SJSA1 (cell line): ENCODE measurements at regions not wholly inside any gene's neighbourhood (a gene's known extent, or its start where the extent isn't known, plus 50 kb on each side); places are given as distances from the start of the nearest gene placed in this dataset.
"Not testable (repeated sequence)": the region's sequence is repeated elsewhere in the genome, so short reads cannot be mapped to it uniquely, and the experiment has no call there.

Experiments
- DNase-seq, 2 experiments: peaks; one replicate each; pipeline ENCODE4 v3.0.0-alpha.2; 2015 to 2020; ENCODE audit warnings: low spot score in 2 of 2, low read depth in 1 of 2
- H3K27ac ChIP-seq: fragments of 250-450 bp; sonication (Bioruptor Pico); 2 replicates; pipeline ENCODE4 v1.5.1; 2020; ENCODE audit warnings: mild to moderate bottlenecking, moderate library complexity
- H3K27me3 ChIP-seq: fragments of 250-450 bp; sonication (Bioruptor Pico); replicated peaks from 2 replicates; pipeline ENCODE4 v1.5.1; 2020; ENCODE audit warnings: mild to moderate bottlenecking, moderate library complexity
- H3K36me3 ChIP-seq: fragments of 250-450 bp; sonication (Bioruptor Pico); 2 replicates; pipeline ENCODE4 v1.5.1; 2020; ENCODE audit warnings: mild to moderate bottlenecking
- H3K4me1 ChIP-seq: fragments of 250-450 bp; sonication (Bioruptor Pico); replicated peaks from 2 replicates; pipeline ENCODE4 v1.6.1; 2021; ENCODE audit warnings: mild to moderate bottlenecking
- H3K4me3 ChIP-seq: fragments of 250-450 bp; sonication (Bioruptor Pico); 2 replicates; pipeline ENCODE4 v1.5.1; 2020; ENCODE audit warnings: mild to moderate bottlenecking
- H3K9me3 ChIP-seq: fragments of 250-450 bp; sonication (Bioruptor Pico); replicated peaks from 2 replicates; pipeline ENCODE4 v1.5.1; 2020; ENCODE audit warnings: mild to moderate bottlenecking

DNA sequence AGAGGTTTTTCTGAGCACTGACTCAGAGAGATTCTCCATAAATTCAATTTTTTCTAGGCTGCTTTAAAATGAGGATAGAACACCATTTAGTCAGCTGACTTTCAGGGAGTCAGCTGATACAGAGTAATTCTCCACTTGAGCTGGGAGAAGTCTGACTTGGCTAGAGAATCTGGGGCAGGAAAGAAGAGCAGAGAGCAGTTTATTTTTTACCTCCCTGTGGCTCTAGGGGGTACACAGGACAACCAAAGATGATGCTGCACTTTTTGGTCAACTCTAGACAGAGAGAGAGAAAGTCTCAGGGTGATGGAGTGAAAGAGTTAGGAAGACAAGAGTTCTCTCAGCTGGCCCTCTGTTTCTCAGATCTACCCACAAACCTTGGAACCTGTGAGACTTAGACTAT is 67.3 kb upstream of the EED start:
- no peak for DNase-seq
- H3K4me1 ChIP-seq, result peaks cover 29% of the 10 kb centered on the region
- H3K27me3 ChIP-seq, result no peaks in the 10 kb centered on the region
- no peaks in the 10 kb centered on the region for H3K36me3 ChIP-seq
- H3K9me3 ChIP-seq, result no peaks in the 10 kb centered on the region
- H3K27ac ChIP-seq, result no peak overlapping the region
- H3K4me3 ChIP-seq, result no peak overlapping the region

DNA sequence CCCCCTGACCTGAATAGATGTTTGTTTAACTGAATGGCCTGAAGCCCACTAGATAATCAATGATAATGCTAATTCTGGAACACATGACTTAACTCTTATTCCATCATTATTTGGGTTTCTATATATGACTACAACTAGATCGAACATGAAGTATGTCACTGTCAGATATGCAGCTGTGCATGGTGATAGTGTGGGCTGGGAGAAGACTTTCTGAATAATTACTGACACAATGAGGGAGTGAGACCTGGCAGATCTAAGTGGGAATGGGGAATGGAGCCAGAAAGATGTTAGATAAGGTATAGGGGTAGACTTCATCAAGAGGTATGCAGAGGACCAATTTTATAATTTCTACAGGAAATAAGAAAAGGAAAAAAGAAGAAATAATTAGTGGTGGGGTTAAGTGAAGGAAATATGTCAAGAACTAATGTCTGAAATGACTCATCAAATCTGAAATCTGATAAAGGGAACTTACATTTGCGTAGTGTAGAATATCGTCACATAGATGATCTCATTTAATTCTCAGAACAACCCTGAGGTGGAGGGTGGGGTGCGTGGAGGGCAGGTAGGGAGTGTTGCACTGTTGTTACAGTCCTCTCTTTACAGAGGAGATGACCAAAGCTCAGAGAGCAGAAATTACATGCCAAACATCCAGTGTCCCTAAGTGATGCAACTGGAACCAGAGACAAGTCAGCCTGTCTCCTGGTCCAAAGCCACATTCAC is 68.2 kb upstream of the EED start:
- Histone ChIP-seq H3K4me3 (no peak overlapping the region), H3K4me1 (peaks cover 29% of the 10 kb centered on the region), H3K27ac (0 out of 2 replicates have a peak overlapping the region, but pooled peaks have one; percentile 26), H3K27me3 (no peaks in the 10 kb centered on the region), H3K9me3 (no peaks in the 10 kb centered on the region), H3K36me3 (no peaks in the 10 kb centered on the region)
- no peak for DNase-seq

DNA sequence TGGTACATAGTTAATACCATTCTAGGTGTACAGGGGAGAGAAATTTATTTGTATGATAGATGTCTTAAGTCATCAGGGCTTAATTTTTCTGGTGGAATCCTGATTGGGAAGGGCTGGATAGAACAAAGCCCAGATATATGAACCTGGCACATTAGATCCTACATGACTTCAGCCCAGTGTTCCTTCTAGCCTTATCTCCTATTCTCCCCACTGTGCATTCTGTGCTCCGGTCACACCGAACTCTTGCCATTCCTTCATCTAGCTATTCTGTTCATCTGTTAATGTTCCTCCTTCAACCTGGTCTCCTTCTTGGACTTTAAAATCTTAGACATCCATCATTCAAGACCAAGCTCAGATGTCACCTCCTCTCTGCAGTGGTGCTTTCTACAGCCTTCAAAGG is 68.9 kb upstream of the EED start:
- Histone ChIP-seq H3K27me3 (no peaks in the 10 kb centered on the region), H3K4me3 (no peak overlapping the region), H3K4me1 (peaks cover 29% of the 10 kb centered on the region), H3K36me3 (no peaks in the 10 kb centered on the region), H3K27ac (no peak overlapping the region), H3K9me3 (no peaks in the 10 kb centered on the region)
- DNase-seq, result no peak

DNA sequence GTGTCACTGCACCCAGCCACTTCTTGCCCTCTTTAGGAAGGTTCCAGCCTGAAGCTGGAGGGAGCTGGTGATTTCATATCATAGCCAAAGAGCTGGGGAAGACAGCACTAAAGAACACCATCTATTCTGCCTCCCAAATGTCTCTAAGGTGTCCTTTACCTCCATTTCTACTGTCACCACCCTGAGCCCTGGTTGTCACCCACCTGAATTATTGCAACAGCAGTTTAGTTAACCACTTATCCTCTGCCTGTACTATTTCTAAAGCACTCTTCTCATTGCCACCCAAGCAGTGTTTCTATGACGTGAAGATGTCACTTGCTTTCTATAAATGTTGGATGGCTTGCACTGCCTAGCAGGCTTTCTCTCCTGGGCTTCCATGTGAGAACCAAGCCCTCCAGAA is 69.4 kb upstream of the EED start:
- H3K4me3 ChIP-seq, result no peak overlapping the region
- H3K9me3 ChIP-seq, result no peaks in the 10 kb centered on the region
- peaks cover 29% of the 10 kb centered on the region for H3K4me1 ChIP-seq
- H3K36me3 ChIP-seq, result no peaks in the 10 kb centered on the region
- DNase-seq, result no peak
- no peaks in the 10 kb centered on the region for H3K27me3 ChIP-seq
- peak overlapping the region; percentile 78 for H3K27ac ChIP-seq

DNA sequence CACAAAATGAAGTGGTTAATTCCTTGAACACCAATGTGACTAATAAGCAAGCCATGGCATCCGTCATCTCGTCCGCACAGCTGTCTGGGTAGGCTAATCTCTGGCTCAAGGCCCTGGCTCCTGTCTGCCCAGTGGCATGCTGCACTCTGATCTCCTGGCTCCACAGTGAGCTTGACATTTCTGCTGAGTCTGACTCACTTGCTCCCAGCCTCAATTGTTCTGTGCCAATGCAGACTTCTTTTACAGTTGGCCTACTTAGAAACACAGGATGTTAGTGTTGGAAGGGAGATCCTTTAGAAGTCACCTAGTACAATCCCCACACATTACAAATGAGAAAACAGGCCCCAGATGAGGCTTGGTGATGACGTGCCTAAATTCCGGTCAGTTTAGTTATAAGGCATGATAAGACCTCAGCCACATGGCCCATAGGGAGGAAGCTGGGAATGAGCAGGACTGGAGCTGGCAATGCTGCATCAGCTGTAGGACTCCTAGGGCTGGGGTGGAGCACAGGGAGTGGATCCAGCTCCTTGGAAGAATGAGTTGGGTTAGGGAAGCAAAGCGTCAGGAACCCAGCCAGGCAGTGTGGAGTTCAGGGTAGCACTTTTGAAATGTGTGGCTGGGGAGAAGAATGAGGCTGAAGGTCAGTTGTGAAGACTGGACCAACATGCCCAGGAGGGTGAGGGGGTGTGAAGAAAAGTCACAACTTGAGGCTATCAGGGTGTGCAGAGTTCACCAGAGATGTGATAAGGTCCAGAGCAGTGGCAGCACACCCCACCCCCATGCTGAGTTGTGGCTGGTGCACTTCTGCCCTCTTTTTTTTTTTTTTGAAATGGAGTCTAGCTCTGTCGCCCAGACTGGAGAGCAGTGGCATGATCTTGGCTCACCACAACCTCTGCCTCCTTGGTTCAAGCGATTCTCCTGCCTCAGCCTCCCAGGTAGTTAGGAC is 70.2 kb upstream of the EED start:
- peak; percentile 87 for DNase-seq
- Histone ChIP-seq H3K36me3 (no peaks in the 10 kb centered on the region), H3K27ac (peak overlapping the region; percentile 78), H3K9me3 (no peaks in the 10 kb centered on the region), H3K27me3 (no peaks in the 10 kb centered on the region), H3K4me3 (no peak overlapping the region), H3K4me1 (peaks cover 29% of the 10 kb centered on the region)

DNA sequence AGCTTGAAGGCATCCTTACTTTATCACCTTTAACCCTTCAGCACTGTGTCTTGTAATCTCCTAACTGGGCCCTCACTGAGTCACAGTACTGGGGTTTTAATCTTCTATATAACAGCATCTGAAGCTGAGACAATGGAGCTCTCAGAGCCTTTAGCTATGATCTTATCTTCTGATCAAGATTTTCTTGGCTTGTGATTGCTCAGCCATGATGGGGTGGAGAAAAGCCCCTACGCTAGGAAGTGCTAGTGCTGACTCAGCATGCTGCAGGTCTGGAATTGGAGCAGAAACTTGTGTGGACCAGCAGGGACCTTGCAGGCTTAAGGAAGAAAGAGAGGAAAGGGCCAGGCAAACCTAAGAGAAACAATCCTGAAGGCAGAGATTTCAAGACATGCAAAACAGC is 71.7 kb upstream of the EED start:
- no peaks in the 10 kb centered on the region for H3K9me3 ChIP-seq
- H3K4me1 ChIP-seq, result peaks cover 29% of the 10 kb centered on the region
- no peak for DNase-seq
- H3K27me3 ChIP-seq, result no peaks in the 10 kb centered on the region
- H3K4me3 ChIP-seq, result no peak overlapping the region
- H3K27ac ChIP-seq, result peak overlapping the region; percentile 78; the same call in 1 of the 2 replicates
- H3K36me3 ChIP-seq, result no peaks in the 10 kb centered on the region

DNA sequence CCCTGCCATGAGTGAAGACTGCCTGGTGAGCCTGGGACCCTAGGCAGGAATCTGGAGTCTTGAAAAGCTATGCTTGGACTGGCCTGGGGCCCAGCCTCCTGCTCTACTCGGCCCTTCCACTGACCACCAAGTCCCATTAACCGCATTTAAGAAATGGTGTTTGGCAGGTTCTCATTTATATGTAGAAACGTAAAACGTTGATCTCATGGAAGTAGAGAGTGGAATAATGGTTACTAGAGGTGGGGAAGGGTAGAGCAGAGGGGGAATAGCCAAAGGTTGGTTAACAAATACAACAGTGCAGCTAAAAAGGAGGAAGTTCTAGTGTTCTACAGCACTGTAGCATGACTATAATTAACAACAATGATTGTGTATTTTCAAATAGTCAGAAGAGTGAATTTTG is 72.9 kb upstream of the EED start:
- H3K36me3 ChIP-seq, result no peaks in the 10 kb centered on the region
- peaks cover 29% of the 10 kb centered on the region for H3K4me1 ChIP-seq
- no peak overlapping the region for H3K27ac ChIP-seq
- H3K4me3 ChIP-seq, result no peak overlapping the region
- H3K9me3 ChIP-seq, result no peaks in the 10 kb centered on the region
- no peak for DNase-seq
- H3K27me3 ChIP-seq, result no peaks in the 10 kb centered on the region

DNA sequence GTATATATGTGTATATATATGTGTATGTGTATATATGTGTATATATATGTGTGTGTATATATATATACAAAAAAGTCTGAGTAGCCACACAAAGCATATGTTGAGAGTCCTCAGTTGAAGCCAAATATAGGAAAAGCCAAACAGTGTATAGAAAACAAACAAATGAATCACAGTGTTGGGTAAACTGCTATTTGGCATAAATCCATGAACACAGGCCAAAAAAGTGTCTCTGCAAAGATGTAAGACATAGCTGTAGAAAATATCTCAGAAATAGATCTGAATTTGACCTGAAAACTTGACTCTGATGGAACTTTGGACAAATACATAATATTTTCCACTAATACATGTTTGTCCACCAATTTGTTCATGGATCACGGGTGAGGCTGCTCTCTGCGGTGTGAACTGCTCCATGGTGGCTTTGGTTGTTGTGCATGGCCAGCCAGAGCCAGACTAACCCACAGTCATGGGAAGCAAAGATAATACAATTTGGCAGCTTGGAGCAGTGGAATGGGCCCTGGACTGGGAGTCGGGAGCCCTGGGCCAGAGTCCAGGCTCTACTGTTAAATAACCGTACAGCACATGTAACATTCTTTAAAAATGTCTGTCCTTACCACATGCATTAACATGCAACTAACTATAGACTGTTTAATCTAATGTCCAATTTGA is 76.9 kb upstream of the EED start:
- peaks cover under 1% of the 10 kb centered on the region for H3K4me1 ChIP-seq
- H3K36me3 ChIP-seq, result no peaks in the 10 kb centered on the region
- H3K27ac ChIP-seq, result no peak overlapping the region
- no peak overlapping the region for H3K4me3 ChIP-seq
- no peaks in the 10 kb centered on the region for H3K9me3 ChIP-seq
- no peak for DNase-seq
- H3K27me3 ChIP-seq, result no peaks in the 10 kb centered on the region

DNA sequence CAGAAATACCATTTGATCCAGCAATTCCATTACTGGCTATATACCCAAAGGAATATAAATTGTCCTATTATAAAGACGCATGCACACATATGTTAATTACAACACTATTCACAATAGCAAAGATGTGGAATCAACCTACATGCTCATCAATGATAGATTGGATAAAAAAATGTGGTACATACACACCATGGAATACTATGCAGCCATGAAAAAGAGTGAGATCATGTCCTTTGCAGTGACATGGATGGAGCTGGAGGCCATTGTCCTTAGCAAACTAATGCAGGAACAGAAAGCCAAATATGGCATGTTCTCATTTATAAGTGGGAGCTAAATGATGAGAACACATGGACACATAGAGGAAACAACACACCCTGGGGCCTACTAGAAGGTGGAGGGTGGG is 78.3 kb upstream of the EED start:
- not testable (repeated sequence) for H3K27me3 ChIP-seq, H3K9me3 ChIP-seq, DNase-seq, H3K27ac ChIP-seq, H3K36me3 ChIP-seq, H3K4me3 ChIP-seq
- H3K4me1 ChIP-seq, result peaks cover 13% of the 10 kb centered on the region

DNA sequence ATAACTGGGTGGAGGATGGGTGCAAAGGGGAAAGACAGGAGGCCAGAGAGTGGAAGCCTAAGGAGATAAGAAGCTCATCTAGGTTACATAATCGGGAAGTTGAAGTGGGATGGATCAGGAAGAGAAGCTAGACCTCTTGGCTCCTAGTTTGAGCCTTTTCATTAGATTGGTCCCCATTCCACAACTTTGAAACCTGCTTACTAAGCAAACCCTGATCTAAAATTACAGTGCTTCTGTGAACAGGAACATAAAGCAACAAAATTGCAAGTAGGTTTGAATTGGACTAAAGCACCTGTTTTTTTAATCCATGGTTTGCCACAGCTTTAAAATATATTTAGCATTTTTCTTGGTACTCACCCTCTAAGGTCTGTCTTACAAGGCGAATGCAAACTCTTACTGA is 80.4 kb upstream of the EED start:
- H3K9me3 ChIP-seq, result no peaks in the 10 kb centered on the region
- H3K27me3 ChIP-seq, result no peaks in the 10 kb centered on the region
- H3K4me3 ChIP-seq, result no peak overlapping the region
- H3K27ac ChIP-seq, result no peak overlapping the region
- DNase-seq, result no peak
- no peaks in the 10 kb centered on the region for H3K36me3 ChIP-seq
- peaks cover 28% of the 10 kb centered on the region for H3K4me1 ChIP-seq

DNA sequence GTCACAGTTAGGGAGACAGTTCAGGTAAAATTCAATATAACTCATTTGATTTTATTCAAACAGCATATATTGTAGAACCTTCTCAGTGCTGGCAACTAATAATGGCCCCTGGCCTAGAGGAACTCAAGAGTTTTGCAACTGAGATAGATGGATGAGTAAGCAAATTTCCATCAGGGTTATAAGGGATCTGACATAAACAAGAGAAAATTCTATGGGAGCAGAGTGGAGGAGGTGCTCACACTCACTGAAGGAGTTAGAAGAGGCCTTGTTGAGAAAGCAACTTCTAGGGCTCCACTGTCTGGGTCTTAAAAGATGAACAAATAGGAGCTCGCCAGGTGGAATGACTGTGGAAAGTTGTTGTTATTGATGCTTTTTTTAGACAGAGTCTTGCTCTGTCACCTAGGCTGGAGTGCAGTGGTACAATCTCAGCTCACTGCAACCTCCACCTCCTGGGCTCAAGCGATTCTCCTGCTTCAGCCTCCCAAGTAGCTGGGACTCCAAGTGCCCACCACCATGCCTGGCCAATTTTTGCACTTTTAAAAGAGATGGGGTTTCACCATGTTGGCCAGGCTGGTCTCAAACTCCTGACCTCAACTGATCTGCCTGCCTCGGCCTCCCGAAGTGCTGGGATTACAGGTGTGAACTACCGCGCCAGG is 81.2 kb upstream of the EED start:
- H3K4me1 ChIP-seq, result peaks cover 28% of the 10 kb centered on the region
- not testable (repeated sequence) for H3K27me3 ChIP-seq, H3K9me3 ChIP-seq, DNase-seq, H3K36me3 ChIP-seq, H3K27ac ChIP-seq, H3K4me3 ChIP-seq

DNA sequence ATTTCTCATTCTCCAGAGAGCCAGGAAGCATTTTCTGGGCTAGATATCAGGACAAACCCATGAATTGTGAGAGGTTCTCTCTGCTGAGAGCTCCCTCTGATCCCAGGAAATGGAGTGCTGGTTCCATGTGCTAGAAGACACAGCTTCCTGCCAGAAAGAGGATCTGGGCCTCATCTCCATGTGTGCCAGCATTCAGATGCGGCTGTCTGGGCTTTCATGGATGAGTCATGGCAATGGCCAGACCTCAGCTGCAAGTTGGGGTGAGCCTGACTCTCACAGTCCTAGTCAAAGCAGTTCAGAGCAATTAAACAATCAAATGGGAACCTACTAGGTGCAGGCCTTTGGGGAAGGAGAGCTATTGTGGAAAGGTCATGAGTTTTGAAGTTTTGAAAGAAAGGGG is 82.3 kb upstream of the EED start:
- Histone ChIP-seq H3K9me3 (no peaks in the 10 kb centered on the region), H3K36me3 (no peaks in the 10 kb centered on the region), H3K4me1 (peaks cover 28% of the 10 kb centered on the region), H3K4me3 (no peak overlapping the region), H3K27ac (no peak overlapping the region), H3K27me3 (no peaks in the 10 kb centered on the region)
- peak; percentile 24 to 55 for DNase-seq

DNA sequence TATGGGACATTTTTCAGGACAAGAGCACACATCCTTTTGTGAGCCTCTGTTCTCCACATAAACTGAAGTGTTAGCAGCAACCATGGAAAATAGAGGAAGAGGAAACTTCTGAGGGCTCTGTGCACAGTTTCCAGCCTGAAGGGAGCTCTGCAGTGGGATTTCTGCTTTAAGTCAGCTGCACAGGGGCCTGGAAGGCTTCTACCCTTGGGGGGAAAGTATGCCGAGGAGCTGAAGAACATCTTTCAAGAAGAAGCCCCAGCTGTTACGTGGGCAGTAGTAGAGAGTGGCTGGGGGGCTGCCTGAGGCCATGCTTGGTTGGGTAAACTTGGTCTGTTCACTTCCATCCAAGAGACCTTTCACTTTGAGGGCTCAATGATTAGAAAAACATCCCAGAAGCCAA is 82.7 kb upstream of the EED start:
- no peak for DNase-seq
- H3K4me3 ChIP-seq, result no peak overlapping the region
- H3K27ac ChIP-seq, result no peak overlapping the region
- H3K36me3 ChIP-seq, result no peaks in the 10 kb centered on the region
- no peaks in the 10 kb centered on the region for H3K27me3 ChIP-seq
- peaks cover 28% of the 10 kb centered on the region for H3K4me1 ChIP-seq
- H3K9me3 ChIP-seq, result no peaks in the 10 kb centered on the region
